LoVo (cell line): ENCODE measurements at regions not wholly inside any gene's neighbourhood (a gene's known extent, or its start where the extent isn't known, plus 50 kb on each side); places are given as distances from the start of the nearest gene placed in this dataset.
"Not testable (repeated sequence)": the region's sequence is repeated elsewhere in the genome, so short reads cannot be mapped to it uniquely, and the experiment has no call there.

Experiments
- DNase-seq: peaks from one replicate; pipeline ENCODE4 v3.0.0-alpha.2; 2016; ENCODE audit warnings: low spot score

DNA sequence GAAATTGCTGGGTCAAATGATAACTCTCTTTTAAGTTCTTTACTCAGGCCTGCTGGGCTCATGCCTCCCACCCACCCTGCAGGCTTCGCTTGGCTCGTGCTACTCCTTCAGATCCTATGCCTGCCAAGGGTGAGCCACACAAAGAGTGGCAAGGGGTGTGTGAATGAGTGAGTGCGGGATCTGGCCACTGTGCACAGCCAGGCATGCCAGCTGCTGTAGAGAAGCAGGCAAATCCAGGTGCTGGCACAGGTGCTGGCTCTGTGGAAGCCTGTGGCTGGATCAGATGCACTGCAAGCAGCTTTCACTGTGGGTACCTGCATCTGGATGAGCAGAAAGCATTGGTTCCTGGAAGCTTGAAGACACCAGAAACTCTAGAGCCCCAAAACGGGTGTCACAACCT, 1055.7 kb upstream of the EPHA6 start:
- no peak for DNase-seq

DNA sequence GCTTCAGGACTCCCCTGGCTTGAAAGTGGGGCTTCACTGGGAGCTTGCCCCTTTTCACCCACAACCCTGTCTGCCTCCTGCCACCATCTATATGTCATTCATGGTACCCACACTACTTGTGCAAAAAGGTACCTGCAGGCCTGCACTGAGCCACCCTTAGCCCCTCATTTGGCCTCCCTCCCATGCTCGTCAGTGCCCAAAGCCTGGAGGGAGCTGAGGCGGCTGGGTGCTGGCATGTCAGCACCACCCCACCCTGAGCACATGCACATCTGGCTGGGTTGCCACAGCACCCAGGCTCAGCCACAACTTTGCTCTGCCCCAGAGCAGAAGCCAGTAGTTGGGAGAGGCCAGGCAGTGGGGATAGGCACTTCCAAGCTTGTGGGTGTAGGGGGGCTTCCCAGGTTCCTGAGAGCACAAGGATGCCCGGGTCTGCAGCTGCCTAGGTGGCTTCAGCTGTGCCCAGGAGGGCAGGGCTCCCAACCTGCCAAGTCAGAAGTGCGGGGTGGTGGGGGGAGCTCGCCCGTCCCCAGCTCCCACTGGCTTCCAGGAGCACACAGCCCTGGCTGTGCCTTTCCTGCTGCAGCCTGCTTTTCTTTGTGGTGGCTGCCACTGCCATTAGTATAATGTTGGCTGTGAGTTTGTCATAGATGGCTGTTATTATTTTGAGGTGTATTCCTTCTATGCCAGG, 1054.6 kb upstream of the EPHA6 start:
- no peak for DNase-seq

DNA sequence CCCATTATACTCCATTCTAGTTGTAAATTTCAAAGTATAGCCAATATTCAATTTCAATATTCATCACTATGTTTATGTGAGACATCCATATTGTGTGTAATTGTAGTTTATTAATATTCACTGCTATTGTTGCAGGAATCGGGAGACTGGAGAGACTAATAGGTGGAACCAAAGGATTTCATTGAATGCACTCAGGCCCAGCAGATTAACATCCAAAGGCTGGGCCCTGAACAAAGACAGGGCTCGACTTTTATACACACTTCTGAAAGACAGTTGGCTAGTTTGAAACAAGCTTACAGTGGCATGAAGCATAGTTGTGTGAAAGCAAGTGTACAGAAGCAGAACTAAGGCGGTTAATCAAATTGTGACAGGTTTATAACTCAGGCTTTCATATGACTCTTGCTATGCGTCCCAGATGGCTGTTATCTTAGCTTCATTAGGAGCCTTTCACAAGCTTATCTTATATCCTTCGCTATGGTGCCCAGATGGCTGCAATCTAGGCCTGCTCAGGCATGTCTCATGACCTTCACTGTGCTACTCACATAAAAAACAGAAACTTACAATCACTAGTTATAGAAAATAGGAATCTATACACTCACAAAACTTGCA, 1038.8 kb upstream of the EPHA6 start:
- no peak for DNase-seq

DNA sequence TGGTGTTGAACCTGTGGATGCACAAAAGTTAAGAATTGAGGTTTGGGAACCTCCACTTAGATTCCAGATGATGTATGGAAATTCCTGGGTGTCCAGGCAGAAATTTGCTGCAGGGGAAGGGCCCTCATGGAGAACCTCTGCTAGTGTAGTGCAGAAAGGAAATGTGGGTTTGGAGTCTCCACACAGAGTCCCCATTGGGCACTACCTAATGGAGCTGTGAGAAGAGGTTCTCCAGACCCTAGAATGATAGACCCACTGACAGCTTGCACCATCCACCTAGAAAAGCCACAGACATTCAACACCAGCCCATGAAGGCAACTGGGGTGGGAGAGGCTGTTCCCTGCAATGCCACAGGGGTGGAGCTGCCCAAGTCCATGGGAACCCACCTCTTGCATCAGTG, 1032.8 kb upstream of the EPHA6 start:
- no peak for DNase-seq

DNA sequence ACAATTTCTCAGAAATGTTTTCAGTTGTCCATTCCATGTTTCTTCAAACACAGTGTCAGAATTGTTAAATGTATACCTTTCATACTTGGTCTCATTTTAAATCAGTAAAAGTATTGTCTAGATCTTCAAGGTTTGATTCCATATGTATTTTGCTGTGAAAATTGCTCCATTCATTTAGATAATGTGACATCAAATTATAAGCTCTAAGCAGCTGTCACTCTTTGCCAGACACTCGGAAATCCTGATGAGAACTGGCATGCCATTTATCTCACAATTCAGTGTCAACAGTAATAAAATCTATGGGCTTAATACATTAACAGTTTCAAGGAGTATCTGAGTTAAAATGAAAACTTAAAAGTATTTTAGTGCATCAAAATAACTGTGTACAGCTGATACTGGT, 1025.3 kb upstream of the EPHA6 start:
- DNase-seq, result no peak

DNA sequence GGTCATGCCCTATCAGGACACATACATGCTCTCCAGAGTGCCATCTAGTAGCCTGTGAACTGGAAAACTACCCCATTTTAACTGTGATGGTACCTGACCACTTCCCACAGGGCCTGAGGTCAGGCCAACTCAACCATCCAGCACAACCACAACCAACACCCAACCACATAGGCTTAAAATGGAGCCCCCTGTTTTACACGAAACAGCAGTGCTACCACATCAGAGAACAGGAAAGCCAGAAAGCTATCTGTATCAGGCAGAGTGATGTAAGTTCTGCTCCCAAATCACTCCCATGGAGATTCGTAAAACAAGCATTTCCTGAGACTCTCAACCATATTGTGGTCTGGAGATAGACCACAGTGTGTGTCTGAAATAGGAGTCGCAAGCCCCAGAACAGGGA, 1017.3 kb upstream of the EPHA6 start:
- no peak for DNase-seq

DNA sequence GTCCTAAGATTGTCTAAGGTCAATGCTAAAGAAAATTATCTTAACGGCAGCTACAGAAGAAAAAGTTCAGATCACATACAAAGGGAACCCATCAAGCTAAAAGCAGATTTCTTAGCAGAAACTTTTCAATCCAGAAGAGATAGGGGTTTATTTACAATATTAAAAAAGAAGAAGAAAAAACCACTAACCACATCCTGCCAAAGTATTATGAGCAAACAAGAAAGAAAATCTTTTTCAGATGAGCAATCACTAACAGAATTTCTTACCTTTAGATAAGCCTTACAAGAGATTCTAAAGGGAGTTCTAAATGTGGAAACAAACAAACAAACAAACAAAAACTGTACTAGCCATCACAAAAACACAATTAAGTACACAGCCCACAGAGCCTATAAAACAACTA, 1015.8 kb upstream of the EPHA6 start:
- DNase-seq, result no peak

DNA sequence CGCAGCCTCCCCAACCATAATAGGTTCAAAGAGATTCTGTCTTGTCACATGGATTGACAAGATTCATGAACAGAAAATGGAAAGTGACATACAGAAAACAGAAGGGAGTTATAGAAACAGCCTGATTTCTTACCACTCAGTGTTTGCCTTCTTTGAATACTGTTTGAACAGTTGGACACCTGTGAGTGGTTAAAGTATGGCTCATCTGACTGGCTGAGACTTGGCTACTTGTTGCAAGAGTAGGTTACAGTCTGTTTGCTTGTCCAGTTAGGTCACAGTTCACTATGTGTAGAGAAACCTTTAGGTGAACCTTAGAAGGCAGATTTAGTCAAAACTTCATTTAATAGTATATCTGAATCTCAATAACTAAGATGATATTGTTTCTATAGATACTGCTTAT, 1003.9 kb upstream of the EPHA6 start:
- DNase-seq, result no peak

DNA sequence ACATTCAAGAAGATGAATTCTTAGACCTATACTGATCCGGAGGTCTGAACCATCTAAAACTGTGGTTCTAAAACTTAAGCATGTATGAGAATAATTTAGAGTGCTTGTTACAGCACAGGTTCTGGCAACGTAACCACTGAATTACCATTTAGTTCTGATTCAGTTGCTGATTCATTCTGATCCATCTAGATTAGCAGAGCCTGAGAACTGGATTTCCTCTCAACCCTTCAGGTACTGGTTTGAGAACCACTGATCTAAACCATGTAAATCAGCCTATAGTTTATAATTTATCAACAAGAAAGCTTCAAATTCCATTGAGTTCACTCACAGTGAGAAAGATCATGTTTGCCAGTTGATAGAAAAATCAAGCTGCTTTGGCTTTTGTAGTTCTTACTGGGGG, 1001.1 kb upstream of the EPHA6 start:
- DNase-seq, result no peak

DNA sequence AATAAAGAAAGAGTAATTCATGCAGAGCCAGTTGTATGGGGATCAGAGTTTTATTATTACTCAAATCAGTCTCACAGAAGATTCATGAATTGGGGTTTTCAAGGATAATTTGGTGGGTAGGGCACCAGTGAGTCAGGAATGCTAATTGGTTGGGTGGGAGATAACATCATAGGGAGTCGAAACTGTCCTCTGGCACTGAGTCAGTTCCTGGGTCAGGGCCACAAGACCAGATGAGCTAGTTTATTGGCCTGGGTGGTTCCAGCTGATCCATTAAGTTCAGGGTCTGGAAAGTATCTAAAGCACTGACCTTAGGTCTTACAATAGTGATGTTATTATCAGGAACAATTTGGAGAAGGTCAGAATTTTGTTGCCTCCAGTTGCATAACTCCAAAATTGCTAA, 998.6 kb upstream of the EPHA6 start:
- DNase-seq, result no peak

DNA sequence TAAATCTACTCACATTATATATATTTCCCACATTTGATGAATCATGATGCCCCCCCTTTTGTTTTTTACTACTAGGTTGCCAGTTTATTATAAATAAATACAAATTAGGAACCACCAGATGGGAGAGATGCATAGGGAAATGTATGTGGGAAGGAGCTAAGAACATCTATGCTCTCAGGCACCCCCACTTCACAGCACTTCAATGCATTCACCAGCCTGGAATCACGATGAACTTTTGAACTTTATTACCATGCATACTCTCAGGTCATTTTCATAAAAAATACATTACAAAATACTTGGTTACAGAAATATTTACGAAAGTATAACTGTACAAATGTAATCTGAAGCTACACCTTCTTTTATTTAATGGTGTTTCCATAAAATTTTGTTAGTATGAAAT, 988.0 kb upstream of the EPHA6 start:
- no peak for DNase-seq

DNA sequence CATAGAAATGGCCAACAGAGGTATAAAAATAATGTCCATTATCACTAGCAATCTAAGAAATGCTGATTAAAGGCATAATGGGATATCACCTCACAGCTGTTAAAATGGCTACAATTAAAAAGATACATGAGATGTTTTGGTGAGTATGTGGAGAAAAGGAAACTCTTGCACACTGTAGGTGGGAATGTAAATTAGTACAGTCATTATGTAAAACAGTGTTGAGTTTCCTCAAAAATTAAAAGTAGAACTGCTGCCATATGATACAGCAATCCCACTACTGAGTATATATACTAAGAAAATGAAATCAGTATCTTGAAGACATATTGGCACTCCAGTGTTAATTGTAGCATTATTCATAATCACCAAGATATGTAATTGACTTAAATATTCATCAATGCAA, 982.2 kb upstream of the EPHA6 start:
- DNase-seq, result no peak

DNA sequence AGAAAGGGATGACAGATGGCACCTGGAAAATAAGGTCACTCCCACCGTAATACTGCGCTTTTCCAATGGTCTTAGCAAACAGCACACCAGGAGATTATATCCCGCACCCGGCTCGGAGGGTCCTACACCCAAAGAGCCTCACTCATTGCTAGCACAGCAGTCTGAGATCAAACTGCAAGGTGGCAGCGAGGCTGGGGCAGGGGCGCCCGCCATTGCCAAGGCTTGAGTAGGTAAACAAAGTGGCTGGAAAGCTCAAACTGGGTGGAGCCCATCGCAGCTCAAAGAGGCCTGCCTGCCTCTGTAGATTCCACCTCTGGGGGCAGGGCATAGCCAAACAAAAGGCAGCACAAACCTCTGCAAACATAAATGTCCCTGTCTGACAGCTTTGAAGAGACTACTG, 953.8 kb upstream of the EPHA6 start:
- not testable (repeated sequence) for DNase-seq

DNA sequence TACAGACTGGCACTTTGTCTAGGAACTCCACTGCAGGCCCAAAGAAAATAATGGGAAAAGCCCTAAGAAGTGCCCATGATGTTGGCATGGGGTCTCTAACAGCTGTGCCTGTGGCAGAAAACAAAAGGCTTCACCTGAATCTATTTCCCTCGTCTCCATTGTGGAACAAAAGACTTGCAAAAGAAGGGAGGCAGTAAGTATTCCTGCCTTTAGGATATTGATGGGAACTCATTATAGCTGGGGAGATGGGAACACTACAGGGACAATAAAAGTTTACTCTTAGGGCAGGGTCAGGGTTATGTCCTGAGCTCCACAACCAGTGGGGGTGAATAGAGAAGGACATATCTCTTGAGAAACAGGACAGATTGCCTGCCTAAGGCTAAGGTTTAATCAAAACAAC, 930.6 kb upstream of the EPHA6 start:
- no peak for DNase-seq

DNA sequence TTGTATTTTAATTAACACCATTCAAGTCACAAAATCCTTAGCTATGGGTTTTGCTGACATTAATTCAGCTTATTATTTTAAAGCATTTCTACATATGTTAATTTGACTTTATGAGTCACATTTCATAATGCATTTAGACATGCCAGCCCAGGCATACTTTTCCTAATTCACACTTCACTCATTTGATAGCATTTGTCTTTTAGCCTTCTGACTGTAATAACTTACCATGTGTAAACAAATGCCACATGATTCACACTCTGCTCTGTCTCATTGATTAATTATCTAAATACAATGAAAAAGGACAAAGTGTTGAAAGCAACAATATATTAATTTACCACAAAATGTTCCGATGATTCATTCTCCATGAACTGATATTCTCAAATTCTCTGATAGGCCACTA, 927.8 kb upstream of the EPHA6 start:
- DNase-seq, result no peak

DNA sequence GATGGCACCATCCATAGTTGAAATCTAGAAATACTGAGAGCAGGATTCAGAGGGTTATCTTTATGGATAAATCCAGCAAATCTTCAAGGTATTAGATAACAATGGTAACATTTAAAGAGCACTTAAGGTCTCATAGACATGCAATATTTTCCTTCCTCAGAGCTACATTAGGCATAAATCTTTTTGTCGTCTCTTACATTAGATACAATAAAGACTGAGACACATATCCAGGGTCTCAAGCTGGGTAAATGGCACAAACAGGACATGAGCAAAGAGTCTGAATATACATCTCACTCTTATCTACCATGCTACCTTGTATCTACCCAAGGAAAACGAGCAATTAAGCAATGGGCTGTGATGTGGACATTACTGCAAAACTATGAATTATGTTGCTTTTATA, 927.3 kb upstream of the EPHA6 start:
- no peak for DNase-seq

DNA sequence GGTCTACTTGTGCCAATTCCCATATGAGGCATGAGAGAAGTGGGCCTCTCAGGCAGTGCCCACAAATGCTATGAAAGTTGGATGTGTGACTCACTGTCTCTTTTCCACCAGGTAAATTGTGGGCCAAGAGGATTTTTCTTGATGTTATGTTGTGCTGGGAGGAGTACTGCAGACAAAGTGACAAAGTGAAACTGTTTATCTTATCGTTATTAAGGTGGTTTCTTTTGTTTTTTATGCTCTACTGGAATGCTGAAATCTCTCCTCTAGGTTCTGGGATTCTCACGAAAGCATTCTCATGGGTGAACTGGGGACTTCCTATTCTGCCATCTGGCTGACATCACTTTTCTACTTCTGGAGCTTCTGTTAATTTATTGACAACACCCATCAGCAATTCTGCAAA, 919.6 kb upstream of the EPHA6 start:
- DNase-seq, result no peak

DNA sequence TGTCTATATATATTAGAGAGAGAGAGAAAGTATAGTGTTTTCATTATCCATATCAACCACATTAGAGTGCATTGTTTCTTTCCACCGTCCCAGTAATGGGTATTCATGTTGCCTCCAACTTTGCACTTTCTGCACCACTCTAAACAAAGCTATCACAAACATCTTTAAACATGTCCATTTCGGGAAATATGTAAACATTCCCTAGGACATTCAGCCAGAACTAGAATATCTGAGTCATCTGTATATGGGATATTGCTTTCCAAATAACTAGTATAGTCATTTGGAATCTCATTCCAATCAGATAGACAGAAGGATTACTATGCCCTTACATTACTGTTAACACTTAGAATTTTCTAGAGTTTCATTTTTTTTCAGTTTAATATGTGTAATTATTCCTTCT, 914.9 kb upstream of the EPHA6 start:
- DNase-seq, result no peak

DNA sequence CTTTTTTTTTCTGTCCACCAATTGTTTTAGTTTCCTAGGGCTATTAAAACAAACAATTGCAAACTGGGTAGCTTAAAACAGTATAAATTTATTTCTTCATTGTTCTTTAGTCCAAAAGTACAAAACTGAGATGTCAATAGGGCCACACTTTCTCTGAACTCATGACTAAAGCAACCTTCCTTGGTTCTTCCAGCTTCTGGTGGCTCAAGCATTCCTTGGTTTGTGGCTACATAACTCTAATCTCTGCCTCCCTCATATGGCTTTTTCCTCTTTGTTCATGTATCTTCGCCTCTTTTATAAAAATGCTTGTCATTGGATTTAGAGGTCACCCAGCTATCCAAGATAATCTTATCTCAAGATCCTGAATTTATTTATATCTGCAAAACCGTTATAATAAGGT, 914.5 kb upstream of the EPHA6 start:
- no peak for DNase-seq

DNA sequence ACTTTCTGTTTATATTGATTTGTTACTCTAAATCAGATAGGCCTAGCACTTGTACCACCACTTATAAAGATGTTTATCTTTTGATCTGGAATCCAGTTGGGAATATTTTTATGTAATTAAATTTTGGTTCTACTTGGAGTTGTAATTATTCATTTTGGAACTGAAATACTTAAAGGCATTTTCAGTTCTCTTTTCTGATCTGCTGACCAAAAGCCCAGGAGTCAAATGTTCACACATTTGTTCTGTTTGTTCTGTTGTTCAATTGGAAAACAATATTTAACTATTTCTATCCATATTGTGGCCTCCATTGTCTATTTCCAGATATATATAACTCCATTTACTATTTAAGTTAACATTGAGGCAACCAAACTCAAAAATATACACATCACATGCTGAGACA, 912.4 kb upstream of the EPHA6 start:
- DNase-seq, result no peak

DNA sequence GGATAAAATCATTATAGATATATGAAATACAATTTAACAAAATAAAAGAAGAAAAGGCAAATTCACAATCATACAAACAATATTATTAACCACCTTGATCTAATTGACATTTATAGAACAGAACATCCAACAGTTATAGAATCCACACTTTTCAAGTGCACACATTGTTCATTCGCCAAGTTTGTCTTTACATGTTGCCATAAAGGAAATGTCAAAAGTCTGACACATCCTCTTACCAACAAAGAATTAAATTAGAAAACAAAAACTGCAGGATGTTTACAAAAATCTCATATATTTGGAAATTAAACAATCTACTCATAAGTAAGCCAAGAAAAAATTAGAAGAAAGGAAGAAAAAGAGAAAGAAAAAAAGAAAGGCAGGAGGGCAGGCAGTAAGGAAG, 909.2 kb upstream of the EPHA6 start:
- DNase-seq, result no peak

DNA sequence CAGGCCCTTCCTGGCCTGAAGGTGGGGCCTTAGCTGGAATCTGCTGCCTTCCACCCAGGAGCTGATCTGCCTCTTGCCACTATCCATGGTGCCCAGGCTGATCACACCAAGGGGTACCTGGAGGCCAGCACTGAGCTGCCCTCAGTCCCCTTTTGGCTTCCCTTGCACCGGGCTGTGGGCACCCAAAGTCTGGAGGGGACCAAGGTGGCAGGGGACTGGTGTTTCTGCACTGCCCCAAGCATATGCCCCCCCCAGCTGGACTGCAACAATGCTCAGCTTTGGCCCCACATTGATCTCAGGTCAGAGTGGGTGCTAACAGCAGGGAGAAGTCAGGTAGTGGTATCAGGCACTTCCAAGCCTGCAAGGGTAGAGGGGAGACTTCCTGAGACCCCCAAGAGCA, 902.6 kb upstream of the EPHA6 start:
- DNase-seq, result no peak

DNA sequence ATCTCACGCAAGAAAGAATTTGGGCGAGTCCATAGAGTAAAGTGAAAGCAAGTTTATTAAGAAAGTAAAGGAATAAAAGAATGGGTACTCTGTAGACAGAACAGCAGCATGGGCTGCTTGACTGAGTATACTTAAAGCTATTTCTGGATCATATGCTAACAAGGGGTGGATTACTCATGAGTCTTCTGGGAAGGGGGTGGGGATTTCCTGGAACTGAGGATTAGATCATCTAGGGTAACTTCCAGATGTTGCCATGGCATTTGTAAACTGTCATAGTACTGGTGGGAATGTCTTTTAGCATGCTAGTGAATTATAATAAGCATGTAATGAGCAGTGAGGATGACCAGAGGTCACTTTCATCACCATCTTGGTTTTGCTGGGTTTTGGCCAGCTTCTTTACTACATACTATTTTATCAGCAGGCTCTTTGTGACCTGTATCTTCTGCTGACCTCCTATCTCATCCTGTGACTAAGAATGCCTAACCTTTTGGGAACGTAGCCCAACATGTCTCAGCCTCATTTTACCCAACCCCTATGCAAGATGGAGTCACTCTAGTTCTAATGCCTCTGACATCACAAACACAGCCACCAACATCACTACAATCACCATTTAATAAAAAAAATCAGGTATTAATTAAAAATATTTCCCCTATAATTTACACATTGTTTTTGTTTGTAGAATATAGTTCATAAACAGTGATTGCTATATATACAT, 890.7 kb upstream of the EPHA6 start:
- no peak for DNase-seq
